GM19240 (cell line): ENCODE measurements at regions not wholly inside any gene's neighbourhood (a gene's known extent, or its start where the extent isn't known, plus 50 kb on each side); places are given as distances from the start of the nearest gene placed in this dataset.
"Not testable (repeated sequence)": the region's sequence is repeated elsewhere in the genome, so short reads cannot be mapped to it uniquely, and the experiment has no call there.

Experiments
- DNase-seq: peaks from one replicate; pipeline ENCODE4 v3.0.0; 2011; ENCODE audit warnings: low spot score; ENCODE audit not compliant: insufficient read length

- DNase-seq: no peak
Measured at GRCh38 chr12:4193821-4194220, 79.7 kb upstream of the CCND2 start.

DNA sequence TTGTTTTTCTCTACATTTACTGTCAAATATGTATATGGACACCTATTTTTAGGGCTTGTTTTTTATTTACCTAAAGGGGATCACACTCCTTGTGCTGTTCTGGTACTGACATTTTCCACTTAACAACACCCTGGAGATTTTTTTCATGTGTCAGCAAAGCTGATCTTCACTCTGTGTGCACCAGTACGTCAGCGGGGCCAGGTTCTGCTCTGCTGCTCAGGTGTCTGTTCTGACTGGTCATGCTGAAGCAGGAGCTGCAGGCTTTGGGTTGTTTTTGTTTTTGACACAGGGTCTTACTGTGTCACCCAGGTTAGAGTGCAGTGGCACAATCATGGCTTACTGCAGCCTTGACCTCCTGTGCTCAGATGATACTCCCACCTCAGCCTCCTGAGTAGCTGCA is 81.9 kb upstream of the CCND2 start:
- DNase-seq: no peak

DNA sequence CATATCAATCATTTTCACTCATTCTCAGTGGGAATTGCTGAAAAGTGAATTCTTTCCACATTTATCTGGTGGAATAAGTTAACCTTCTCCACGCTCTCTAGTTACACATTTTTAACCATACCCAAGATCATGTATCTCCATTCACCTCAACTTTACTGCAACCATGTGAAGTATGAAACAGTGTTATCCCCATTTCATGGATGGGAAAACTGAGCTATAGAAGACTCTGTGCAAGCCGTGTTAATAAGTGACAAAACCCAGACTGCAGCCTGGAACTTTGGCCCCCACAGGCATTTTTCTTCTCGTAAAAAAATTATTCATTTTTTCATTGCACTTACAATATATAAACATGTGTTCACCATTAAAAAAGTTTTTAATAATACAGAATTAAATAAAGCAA is 82.4 kb upstream of the CCND2 start:
- no peak for DNase-seq

- DNase-seq: no peak
Measured at GRCh38 chr12:4190366-4191063, 83.0 kb upstream of the CCND2 start.

GRCh38 chr12:4189721-4190120 is 83.8 kb upstream of the CCND2 start:
- no peak for DNase-seq

- no peak for DNase-seq
Measured at GRCh38 chr12:4187916-4188315, 85.6 kb upstream of the CCND2 start.

DNA sequence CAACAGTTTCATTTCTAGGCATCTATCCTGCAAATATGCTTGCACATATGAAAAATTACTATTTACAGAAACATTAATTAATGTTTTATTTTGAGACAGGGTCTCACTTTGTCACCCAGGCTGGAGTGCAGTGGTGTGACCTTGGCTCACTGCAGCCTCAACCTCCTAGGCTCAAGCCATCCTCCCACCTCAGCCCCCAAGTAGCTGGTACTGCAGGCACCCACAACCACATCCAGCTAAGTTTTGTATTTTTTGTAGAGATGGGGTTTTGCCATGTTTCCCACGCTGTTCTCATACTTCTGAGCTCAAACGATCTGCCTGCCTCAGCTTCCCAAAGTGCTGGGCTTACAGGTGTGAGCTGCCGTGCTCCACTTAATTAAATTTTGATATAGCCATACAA is 86.2 kb upstream of the CCND2 start:
- not testable (repeated sequence) for DNase-seq

GRCh38 chr12:4178424-4179170 is 95.0 kb upstream of the CCND2 start:
- no peak for DNase-seq

- no peak for DNase-seq
Measured at GRCh38 chr12:4177262-4177661, 96.3 kb upstream of the CCND2 start.

- no peak for DNase-seq
Measured at GRCh38 chr12:4176168-4176567, 97.4 kb upstream of the CCND2 start.

DNA sequence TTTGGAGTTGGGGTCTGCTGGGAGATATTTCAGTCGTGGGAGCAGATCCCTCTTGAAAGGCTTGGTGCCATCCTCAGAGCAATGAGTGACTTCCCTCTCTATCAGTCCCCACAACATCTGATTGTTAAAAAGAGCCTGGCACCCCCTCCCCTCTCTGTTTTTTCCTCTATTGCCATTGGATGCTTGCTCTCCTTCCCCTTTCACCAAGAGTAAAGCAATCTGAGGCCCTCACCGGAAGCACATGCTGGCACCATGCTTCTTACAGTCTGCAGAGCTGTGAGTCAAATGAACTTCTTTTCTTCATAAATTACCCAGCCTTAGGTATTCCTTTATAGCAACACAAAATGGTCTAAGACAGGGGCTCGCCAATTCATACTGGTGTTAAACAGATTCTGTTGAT is 99.1 kb upstream of the CCND2 start:
- DNase-seq: no peak

GRCh38 chr12:4172999-4173398 is 100.6 kb upstream of the CCND2 start:
- no peak for DNase-seq

- DNase-seq: no peak
Measured at GRCh38 chr12:4171742-4172141, 101.8 kb upstream of the CCND2 start.

- DNase-seq: no peak
Measured at GRCh38 chr12:4169959-4170358, 103.6 kb upstream of the CCND2 start.

GRCh38 chr12:4169531-4169930 is 104.0 kb upstream of the CCND2 start:
- DNase-seq: no peak

DNA sequence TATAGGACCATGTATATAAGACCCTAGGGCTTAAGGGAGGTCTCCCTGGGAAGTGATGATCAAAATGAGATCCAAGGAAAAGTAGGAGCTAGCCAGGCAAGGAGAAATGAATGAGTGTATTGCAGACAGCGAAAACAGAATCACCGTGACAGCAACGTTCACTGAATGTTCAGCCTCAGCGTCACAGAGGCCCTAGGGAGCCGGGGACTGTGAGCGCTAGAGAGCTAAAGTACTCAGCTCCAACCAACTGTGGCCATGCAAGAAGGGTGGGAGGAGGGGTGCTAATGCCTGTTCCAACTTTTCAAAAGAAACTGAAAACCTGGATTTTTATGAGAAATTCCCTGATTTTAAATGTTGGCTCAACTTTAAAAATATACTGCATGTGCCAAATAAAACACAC is 105.5 kb upstream of the CCND2 start:
- DNase-seq: no peak

DNA sequence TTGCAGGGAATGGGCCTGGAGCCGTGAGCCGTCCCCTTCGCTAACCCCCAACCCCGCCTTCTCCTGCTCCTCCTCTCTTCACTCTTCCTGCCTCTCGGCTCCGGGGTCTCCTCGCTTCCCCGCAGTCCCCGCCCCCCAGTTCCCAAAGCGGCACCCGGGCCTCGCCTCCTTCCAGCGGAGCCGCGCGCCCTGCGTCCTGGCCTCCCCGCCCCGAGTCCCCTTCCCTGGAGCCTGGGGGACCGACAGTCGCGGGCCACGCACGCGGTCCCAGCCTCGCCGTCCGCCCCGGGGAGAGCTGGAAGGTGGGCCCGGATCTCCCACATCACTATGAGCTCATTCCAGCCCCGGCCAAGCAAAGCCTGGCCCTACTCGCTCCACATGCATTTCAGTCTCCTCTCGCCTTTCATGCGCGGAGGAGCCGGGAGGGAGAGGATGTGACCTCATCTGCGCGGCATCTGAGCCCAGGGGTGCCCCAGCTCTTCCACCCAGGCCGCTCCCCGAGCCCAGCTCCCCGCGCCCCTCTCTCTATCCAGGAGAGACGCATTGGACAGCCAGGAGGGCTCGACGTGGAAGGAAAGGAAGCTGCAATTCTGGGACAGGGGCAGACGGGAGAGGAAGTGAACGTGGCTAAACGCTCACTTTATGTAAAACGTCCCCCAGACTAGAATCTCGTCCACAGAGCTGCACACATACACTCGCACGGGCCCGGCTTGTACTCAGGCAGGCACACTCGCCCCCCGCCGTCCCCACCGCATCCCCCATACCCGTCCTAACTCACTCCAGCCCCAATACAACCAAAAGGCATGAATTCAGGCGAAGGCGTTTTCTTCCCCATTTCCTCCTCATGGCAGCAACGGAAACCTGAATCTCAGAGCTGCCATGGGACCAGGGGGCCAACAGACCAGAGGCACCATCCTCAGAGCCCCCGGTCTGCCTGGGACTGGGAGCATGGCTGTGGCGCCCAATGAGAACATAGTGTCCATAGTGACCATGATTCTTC is 108.7 kb upstream of the CCND2 start:
- DNase-seq: no peak

- DNase-seq: no peak
Measured at GRCh38 chr12:4164188-4164558, 109.4 kb upstream of the CCND2 start.

GRCh38 chr12:4161718-4162117 is 111.8 kb upstream of the CCND2 start:
- DNase-seq: no peak

DNA sequence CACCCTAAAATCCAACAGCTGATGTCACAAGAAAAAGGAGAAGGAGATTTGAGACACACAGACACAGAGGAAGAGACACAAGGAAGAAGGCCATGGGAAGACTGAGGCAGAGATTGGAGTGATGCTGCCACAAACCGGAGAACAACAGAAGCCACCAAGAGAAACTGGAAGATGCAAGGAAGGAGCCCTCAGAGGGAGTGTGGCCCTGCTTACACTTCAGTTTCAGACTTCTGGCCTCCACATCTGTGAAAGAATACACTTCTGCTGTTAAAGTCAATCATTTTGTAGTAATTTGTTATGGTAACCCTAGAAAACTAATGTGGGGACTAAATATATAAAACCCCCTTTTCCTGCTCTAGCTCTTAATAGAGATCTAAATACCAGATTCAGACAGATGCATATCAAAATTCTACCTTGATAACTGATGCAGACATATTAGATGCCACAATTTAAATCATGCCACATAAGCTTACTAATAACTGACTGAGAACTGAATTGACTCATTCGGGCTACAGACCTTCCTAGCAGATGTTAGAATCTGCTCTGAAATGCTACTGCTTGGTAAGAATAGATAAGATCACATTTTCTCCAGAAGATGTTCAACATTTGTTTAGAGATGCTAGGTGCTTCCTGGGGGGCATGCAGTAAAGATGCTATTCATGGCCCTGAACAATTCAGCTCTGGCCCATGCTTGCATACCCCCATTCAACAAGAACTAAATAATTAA is 113.1 kb upstream of the CCND2 start:
- DNase-seq: no peak

DNA sequence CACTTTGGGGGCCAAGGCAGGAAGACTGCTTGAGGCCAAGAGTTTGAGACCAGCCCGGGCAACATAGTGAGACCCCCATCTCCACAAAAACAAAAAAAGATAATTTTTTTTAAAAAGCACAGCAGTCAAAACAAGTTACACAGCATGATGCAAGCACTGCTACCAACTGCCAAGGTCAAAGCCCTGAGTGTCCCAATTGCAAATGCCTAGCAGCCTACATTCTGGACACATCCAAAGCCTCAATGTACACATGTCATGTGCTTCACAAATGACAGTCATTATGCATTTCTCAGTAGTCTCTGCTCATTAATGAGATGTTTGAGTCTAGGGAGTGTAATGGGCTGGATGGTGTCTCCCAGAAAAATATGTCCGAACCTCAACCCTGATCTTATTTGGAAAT is 113.7 kb upstream of the CCND2 start:
- DNase-seq: no peak
